DND-41 (cell line): ENCODE measurements at regions not wholly inside any gene's neighbourhood (a gene's known extent, or its start where the extent isn't known, plus 50 kb on each side); places are given as distances from the start of the nearest gene placed in this dataset.

Source experiments
- ATAC-seq: fragments of 200-7000 bp; cut with Tn5 transposase; 3 replicates; pipeline ENCODE4 v1.9.1; 2021; ENCODE audit warnings: low read depth; ENCODE audit not compliant: insufficient read depth
- DNase-seq: peaks from one replicate; pipeline ENCODE4 v3.0.0-alpha.2; 2020
- H2AFZ ChIP-seq: 2 replicates; pipeline ENCODE4 v1.6.0; 2012; ENCODE audit warnings: low read depth, low read length
- H3K27ac ChIP-seq: 2 replicates; pipeline ENCODE4 v1.5.1; 2012; ENCODE audit warnings: low read length, inconsistent platforms
- H3K27me3 ChIP-seq: fragments of 200-600 bp; sonication (generic); 2 replicates; pipeline ENCODE4 v1.6.0; 2012; ENCODE audit warnings: low read length, mild to moderate bottlenecking, inconsistent platforms; ENCODE audit not compliant: insufficient read depth, poor library complexity
- H3K36me3 ChIP-seq: 2 replicates; pipeline ENCODE4 v1.5.1; 2012; ENCODE audit warnings: low read length, inconsistent platforms; ENCODE audit not compliant: insufficient read depth
- H3K4me1 ChIP-seq: 2 replicates; pipeline ENCODE4 v1.5.1; 2012; ENCODE audit warnings: mild to moderate bottlenecking, low read length; ENCODE audit not compliant: insufficient read depth
- H3K4me2 ChIP-seq: 2 replicates; pipeline ENCODE4 v1.6.0; 2012; ENCODE audit warnings: mild to moderate bottlenecking, moderate library complexity, low read length, inconsistent platforms; ENCODE audit not compliant: insufficient read depth
- H3K4me3 ChIP-seq, 2 experiments: fragments of 200-600 bp in 1 of 2; shearing (Covaris generic) in 1 of 2; 2 replicates each; pipeline ENCODE4 v1.5.1; 2012 to 2016; ENCODE audit warnings: inconsistent platforms in 2 of 2, low read length in 2 of 2, mild to moderate bottlenecking in 2 of 2, low read depth in 1 of 2, moderate library complexity in 1 of 2
- H3K79me2 ChIP-seq: 2 replicates; pipeline ENCODE4 v1.6.0; 2012; ENCODE audit warnings: low read length, inconsistent platforms; ENCODE audit not compliant: insufficient read depth
- H3K9ac ChIP-seq: 2 replicates; pipeline ENCODE4 v1.6.0; 2012; ENCODE audit warnings: low read depth, mild to moderate bottlenecking, inconsistent platforms, low read length, moderate library complexity
- H3K9me3 ChIP-seq: 2 replicates; pipeline ENCODE4 v1.5.1; 2012; ENCODE audit warnings: low read length, moderate library complexity, mild to moderate bottlenecking, inconsistent platforms; ENCODE audit not compliant: insufficient read depth, severe bottlenecking
- H4K20me1 ChIP-seq: 2 replicates; pipeline ENCODE4 v1.6.0; 2012; ENCODE audit warnings: low read length; ENCODE audit not compliant: insufficient read depth
- EZH2 ChIP-seq: IDR thresholded peaks from 3 replicates; pipeline ENCODE4 v1.6.1; 2012; ENCODE audit warnings: borderline replicate concordance, low read depth, mild to moderate bottlenecking, moderate library complexity, low read length, inconsistent platforms; ENCODE audit not compliant: severe bottlenecking
- TF ChIP-seq, protein P1 (sequence below): IDR thresholded peaks from 2 replicates; pipeline ENCODE4 v1.5.1; 2012; ENCODE audit warnings: borderline replicate concordance, low read length, moderate library complexity, mild to moderate bottlenecking; ENCODE audit not compliant: poor library complexity, severe bottlenecking; ENCODE audit errors: extremely low read depth

- DNase-seq (no peak), ATAC-seq (no peak)
- no peak overlapping the region for H3K9ac ChIP-seq
- no peaks in the 10 kb centered on the region for H3K4me1 ChIP-seq
- no peak for TF ChIP-seq EZH2
- TF ChIP-seq, protein P1, sequence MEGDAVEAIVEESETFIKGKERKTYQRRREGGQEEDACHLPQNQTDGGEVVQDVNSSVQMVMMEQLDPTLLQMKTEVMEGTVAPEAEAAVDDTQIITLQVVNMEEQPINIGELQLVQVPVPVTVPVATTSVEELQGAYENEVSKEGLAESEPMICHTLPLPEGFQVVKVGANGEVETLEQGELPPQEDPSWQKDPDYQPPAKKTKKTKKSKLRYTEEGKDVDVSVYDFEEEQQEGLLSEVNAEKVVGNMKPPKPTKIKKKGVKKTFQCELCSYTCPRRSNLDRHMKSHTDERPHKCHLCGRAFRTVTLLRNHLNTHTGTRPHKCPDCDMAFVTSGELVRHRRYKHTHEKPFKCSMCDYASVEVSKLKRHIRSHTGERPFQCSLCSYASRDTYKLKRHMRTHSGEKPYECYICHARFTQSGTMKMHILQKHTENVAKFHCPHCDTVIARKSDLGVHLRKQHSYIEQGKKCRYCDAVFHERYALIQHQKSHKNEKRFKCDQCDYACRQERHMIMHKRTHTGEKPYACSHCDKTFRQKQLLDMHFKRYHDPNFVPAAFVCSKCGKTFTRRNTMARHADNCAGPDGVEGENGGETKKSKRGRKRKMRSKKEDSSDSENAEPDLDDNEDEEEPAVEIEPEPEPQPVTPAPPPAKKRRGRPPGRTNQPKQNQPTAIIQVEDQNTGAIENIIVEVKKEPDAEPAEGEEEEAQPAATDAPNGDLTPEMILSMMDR = no peak
- H4K20me1 ChIP-seq = no peaks in the 10 kb centered on the region
- no peak overlapping the region for H3K4me2 ChIP-seq
- no peaks in the 10 kb centered on the region for H3K36me3 ChIP-seq
- H3K27ac ChIP-seq = no peak overlapping the region
- no peak overlapping the region for H3K4me3 ChIP-seq
- H3K9me3 ChIP-seq = no peaks in the 10 kb centered on the region
- no peaks in the 10 kb centered on the region for H3K79me2 ChIP-seq
- no peaks in the 10 kb centered on the region for H3K27me3 ChIP-seq
- H2AFZ ChIP-seq = no peak overlapping the region
Observed at GRCh38 chr12:16984484-16984883, 378.5 kb upstream of the LMO3 start.

- ATAC-seq (no peak), DNase-seq (no peak)
- Histone ChIP-seq H3K4me1 (no peaks in the 10 kb centered on the region), H3K9ac (no peak overlapping the region), H3K79me2 (no peaks in the 10 kb centered on the region), H3K27ac (no peak overlapping the region), H3K9me3 (no peaks in the 10 kb centered on the region), H4K20me1 (no peaks in the 10 kb centered on the region), H2AFZ (no peak overlapping the region), H3K4me3 (no peak overlapping the region), H3K36me3 (no peaks in the 10 kb centered on the region), H3K27me3 (no peaks in the 10 kb centered on the region), H3K4me2 (no peak overlapping the region)
- no peak for TF ChIP-seq EZH2
- TF ChIP-seq, protein P1 = no peak
Observed at GRCh38 chr12:16972923-16973770, 367.2 kb upstream of the LMO3 start.

DNA sequence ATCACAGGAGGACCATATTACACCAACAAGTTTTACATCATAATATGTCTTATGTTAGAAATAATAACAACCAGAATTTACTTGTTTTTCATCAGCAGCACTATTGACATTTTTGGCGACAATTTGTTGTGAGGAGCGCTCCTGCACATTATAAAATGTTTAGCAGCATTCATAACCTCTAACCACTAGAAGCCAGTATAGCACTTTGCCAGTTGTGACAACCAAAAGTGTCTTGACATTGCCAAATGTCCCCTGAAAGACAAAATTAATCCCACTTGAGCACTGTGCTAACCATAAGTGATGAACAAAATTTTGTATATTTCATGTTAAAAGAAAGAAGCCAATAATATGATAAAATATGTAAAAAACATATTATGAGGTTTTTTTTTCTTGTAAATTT lies 356.9 kb upstream of the LMO3 start:
- no peaks in the 10 kb centered on the region for H3K4me1 ChIP-seq
- DNase-seq (no peak), ATAC-seq (no peak)
- no peak for TF ChIP-seq EZH2
- TF ChIP-seq, protein P1 = no peak
- H3K79me2 ChIP-seq = no peaks in the 10 kb centered on the region
- no peak overlapping the region for H2AFZ ChIP-seq
- no peaks in the 10 kb centered on the region for H3K27me3 ChIP-seq
- no peaks in the 10 kb centered on the region for H3K9me3 ChIP-seq
- H3K36me3 ChIP-seq = no peaks in the 10 kb centered on the region
- no peak overlapping the region for H3K4me3 ChIP-seq
- no peak overlapping the region for H3K4me2 ChIP-seq
- no peak overlapping the region for H3K27ac ChIP-seq
- H4K20me1 ChIP-seq = no peaks in the 10 kb centered on the region
- no peak overlapping the region for H3K9ac ChIP-seq
